CD8-positive, alpha-beta memory T cell (primary cell): ENCODE measurements at regions not wholly inside any gene's neighbourhood (a gene's known extent, or its start where the extent isn't known, plus 50 kb on each side); places are given as distances from the start of the nearest gene placed in this dataset.

Source experiments
- CTCF ChIA-PET: fragments of 350-600 bp; sonication (Branson Sonifier 250); formaldehyde crosslinking; loops from one replicate; lab custom pipeline; 2021; ENCODE audit warnings: antibody characterized with exemption; lab: Charles Lee
- POLR2A ChIA-PET: fragments of 350-600 bp; sonication (Branson Sonifier 250); formaldehyde crosslinking; loops from one replicate; lab custom pipeline; 2021; ENCODE audit warnings: antibody characterized with exemption; lab: Charles Lee
- DNase-seq, 5 donors: peaks; one replicate each; pipeline versions ENCODE4 v3.0.0 to v3.0.0-alpha.2; 2020 to 2022; ENCODE audit warnings: mixed read lengths in 1 of 5
- H3K27ac ChIP-seq: one replicate; pipeline ENCODE4 v1.7.0; 2013; ENCODE audit warnings: low read depth, mild to moderate bottlenecking, low read length, moderate library complexity
- H3K27me3 ChIP-seq: 2 replicates; pipeline ENCODE4 v1.7.0; 2013; ENCODE audit warnings: low read length, mild to moderate bottlenecking; ENCODE audit not compliant: insufficient read depth, poor library complexity, severe bottlenecking
- H3K36me3 ChIP-seq: 2 replicates; pipeline ENCODE4 v1.7.0; 2013; ENCODE audit warnings: mild to moderate bottlenecking, low read length, moderate library complexity; ENCODE audit not compliant: insufficient read depth
- H3K4me1 ChIP-seq: 2 replicates; pipeline ENCODE4 v1.7.0; 2013; ENCODE audit warnings: mild to moderate bottlenecking, low read length, moderate library complexity; ENCODE audit not compliant: insufficient read depth
- H3K4me3 ChIP-seq: 2 replicates; pipeline ENCODE4 v1.7.0; 2013; ENCODE audit warnings: mild to moderate bottlenecking, low read length
- H3K9me3 ChIP-seq: 2 replicates; pipeline ENCODE4 v1.7.0; 2013; ENCODE audit warnings: mild to moderate bottlenecking, low read length
- H3K27ac Mint-ChIP-seq, 8 donors: one replicate each; pipeline ENCODE4 v1.8.0; 2020 to 2021; ENCODE audit warnings: mixed read lengths in 8 of 8, mild to moderate bottlenecking in 6 of 8, inconsistent platforms in 3 of 8, moderate library complexity in 3 of 8
- H3K27me3 Mint-ChIP-seq, 2 donors: one replicate each; pipeline ENCODE4 v1.8.0; 2020 to 2021; ENCODE audit warnings: mixed read lengths in 2 of 2, mild to moderate bottlenecking in 1 of 2, moderate library complexity in 1 of 2
- H3K36me3 Mint-ChIP-seq, 3 donors: one replicate each; pipeline ENCODE4 v1.8.0; 2020 to 2021; ENCODE audit warnings: mixed read lengths in 3 of 3, inconsistent platforms in 1 of 3, mild to moderate bottlenecking in 1 of 3
- H3K4me1 Mint-ChIP-seq, 3 donors: one replicate each; pipeline ENCODE4 v1.8.0; 2020 to 2021; ENCODE audit warnings: mixed read lengths in 3 of 3, inconsistent platforms in 1 of 3, mild to moderate bottlenecking in 1 of 3
- H3K4me3 Mint-ChIP-seq, 7 donors: one replicate each; pipeline ENCODE4 v1.8.0; 2020 to 2021; ENCODE audit warnings: mixed read lengths in 7 of 7, mild to moderate bottlenecking in 6 of 7, moderate library complexity in 4 of 7, inconsistent platforms in 2 of 7
- H3K9me3 Mint-ChIP-seq, 5 donors: one replicate each; pipeline ENCODE4 v1.8.0; 2020 to 2022; ENCODE audit warnings: mixed read lengths in 5 of 5, mild to moderate bottlenecking in 3 of 5, moderate library complexity in 2 of 5, inconsistent platforms in 1 of 5

- H3K9me3 ChIP-seq, result no peaks in the 10 kb centered on the region
- Mint-ChIP-seq H3K4me3 (peak overlapping the region in 1 of 7 donors; percentile 27), H3K27me3 (peaks cover 15 to 35% of the 10 kb centered on the region in 2 donors), H3K4me1 (no peaks in the 10 kb centered on the region), H3K9me3 (peaks cover 0 to 7% (median 3%) of the 10 kb centered on the region in 5 donors), H3K36me3 (no peaks in the 10 kb centered on the region), H3K27ac (no peak overlapping the region)
- no peaks in the 10 kb centered on the region for H3K36me3 ChIP-seq
- CTCF ChIA-PET, result no interaction called here
- H3K27ac ChIP-seq, result no peak overlapping the region
- no peak overlapping the region for H3K4me3 ChIP-seq
- POLR2A ChIA-PET, result no interaction called here
- peaks cover 4% of the 10 kb centered on the region for H3K27me3 ChIP-seq
- no peak for DNase-seq
- no peaks in the 10 kb centered on the region for H3K4me1 ChIP-seq
Measured at GRCh38 chr1:30596470-30596869, 126.9 kb downstream of the MATN1 start.

DNA sequence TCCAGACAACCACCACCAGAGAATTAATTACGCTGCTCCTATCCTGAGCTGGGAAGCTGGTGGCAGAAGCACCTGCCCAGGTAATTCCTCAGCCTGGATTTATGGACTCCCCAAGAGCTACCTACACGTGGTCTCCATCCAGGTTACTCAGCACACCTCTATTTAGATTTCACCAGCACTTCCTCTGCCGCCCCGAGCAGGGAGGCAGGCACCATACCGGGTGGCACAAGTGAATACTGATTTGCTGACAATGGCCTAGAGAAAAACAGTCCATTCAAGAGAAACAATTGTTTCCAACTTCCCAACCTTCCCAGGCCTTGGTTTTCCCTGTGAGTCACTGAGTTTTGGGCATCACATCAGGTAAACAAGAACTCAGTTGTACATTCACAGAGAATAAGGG is 134.3 kb downstream of the MATN1 start:
- peaks cover 29 to 88% of the 10 kb centered on the region in 2 donors for H3K27me3 Mint-ChIP-seq
- Histone ChIP-seq H3K4me3 (no peak overlapping the region), H3K27me3 (no peaks in the 10 kb centered on the region), H3K4me1 (no peaks in the 10 kb centered on the region), H3K36me3 (no peaks in the 10 kb centered on the region), H3K27ac (no peak overlapping the region), H3K9me3 (no peaks in the 10 kb centered on the region)
- no peak overlapping the region for H3K4me3 Mint-ChIP-seq
- peaks cover 0 to 15% (median 9%) of the 10 kb centered on the region in 5 donors for H3K9me3 Mint-ChIP-seq
- H3K36me3 Mint-ChIP-seq, result peaks cover 0 to 2% (median 0%) of the 10 kb centered on the region in 3 donors
- no peak for DNase-seq
- no peaks in the 10 kb centered on the region for H3K4me1 Mint-ChIP-seq
- ChIA-PET POLR2A (no interaction called here), CTCF (no interaction called here)
- no peak overlapping the region for H3K27ac Mint-ChIP-seq

DNA sequence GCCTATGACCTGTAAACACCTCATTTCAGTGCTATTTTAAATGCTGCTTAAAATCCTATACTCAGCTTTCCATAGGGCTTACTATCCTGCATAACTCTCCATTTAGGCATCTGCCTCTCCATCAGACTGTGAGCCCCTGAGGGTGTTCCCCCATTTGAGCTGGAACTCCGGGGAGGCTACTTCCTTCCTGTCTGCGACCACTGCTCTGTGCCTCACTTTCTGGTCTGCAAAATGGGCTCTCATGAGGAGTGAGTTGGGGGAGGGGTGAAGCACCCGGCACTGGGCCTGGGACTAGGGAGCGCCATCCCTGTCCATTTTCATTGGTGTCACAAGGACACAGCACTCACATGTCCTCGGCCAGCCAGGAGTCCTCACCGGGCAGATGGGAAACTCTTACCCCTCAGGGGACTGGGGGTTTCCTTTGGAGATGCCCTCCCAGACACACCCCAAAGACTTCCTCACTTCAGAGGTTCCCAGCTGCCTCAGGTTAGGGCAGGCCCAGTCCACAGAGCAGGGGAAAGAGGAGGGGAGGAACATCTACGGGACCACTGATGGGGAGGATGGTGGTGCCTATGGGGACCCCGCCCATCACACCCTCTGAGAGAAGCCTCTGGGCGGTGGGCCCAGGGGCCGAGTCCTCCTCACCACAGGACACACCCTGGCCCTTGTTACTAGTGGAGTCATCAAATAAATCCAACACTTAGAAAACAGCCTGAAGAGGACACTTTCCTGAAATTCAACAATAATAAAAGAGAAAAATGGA is 134.9 kb downstream of the MATN1 start:
- no peaks in the 10 kb centered on the region for H3K4me1 ChIP-seq
- H3K36me3 Mint-ChIP-seq, result peaks cover 0 to 5% (median 0%) of the 10 kb centered on the region in 3 donors
- CTCF ChIA-PET, result no interaction called here

GRCh38 chr1:30586671-30587070 is 136.7 kb downstream of the MATN1 start:
- Mint-ChIP-seq H3K9me3 (peaks cover 6 to 27% (median 23%) of the 10 kb centered on the region in 5 donors), H3K4me1 (no peaks in the 10 kb centered on the region), H3K27ac (no peak overlapping the region), H3K36me3 (peaks cover 0 to 12% (median 0%) of the 10 kb centered on the region in 3 donors), H3K27me3 (peaks cover 27 to 89% of the 10 kb centered on the region in 2 donors), H3K4me3 (no peak overlapping the region)
- ChIA-PET POLR2A (no interaction called here), CTCF (no interaction called here)
- Histone ChIP-seq H3K27me3 (no peaks in the 10 kb centered on the region), H3K9me3 (no peaks in the 10 kb centered on the region), H3K4me3 (no peak overlapping the region), H3K36me3 (no peaks in the 10 kb centered on the region), H3K4me1 (no peaks in the 10 kb centered on the region), H3K27ac (no peak overlapping the region)
- no peak for DNase-seq

More for the DNA sequence above, 134.9 kb downstream of the MATN1 start:
- no peaks in the 10 kb centered on the region for H3K27me3 ChIP-seq
- Mint-ChIP-seq H3K4me1 (no peaks in the 10 kb centered on the region), H3K27me3 (peaks cover 27 to 88% of the 10 kb centered on the region in 2 donors), H3K4me3 (no peak overlapping the region), H3K9me3 (peaks cover 0 to 20% (median 13%) of the 10 kb centered on the region in 5 donors), H3K27ac (peak overlapping the region in 1 of 8 donors; percentile 40)
- H3K27ac ChIP-seq, result no peak overlapping the region
- POLR2A ChIA-PET, result no interaction called here
- H3K4me3 ChIP-seq, result no peak overlapping the region
- no peaks in the 10 kb centered on the region for H3K36me3 ChIP-seq
- H3K9me3 ChIP-seq, result no peaks in the 10 kb centered on the region
- DNase-seq, result no peak

DNA sequence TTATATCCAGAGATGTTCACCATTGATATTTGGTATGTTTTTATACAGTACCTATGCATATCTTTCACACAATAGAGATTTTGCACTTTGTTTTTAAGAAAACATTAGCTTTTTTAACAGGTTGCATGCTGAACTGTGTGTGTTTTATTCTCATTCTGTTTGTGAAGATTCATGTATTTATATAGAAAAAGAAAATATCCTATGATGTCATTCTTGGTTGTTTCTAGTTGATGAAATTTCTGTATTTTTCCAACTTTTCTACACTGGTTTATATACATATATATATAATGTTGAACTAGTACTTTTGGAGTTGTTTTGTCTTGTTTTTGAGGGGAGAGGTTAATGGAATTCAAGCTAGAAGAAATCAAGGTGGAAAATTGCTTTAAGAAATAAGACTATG is 143.8 kb downstream of the MATN1 start:
- Mint-ChIP-seq H3K4me3 (no peak overlapping the region), H3K4me1 (no peaks in the 10 kb centered on the region), H3K27ac (no peak overlapping the region), H3K36me3 (peaks cover 0 to 12% (median 0%) of the 10 kb centered on the region in 3 donors), H3K27me3 (peaks cover 7 to 34% of the 10 kb centered on the region in 2 donors), H3K9me3 (peaks cover 6 to 25% (median 21%) of the 10 kb centered on the region in 5 donors)
- no peaks in the 10 kb centered on the region for H3K9me3 ChIP-seq
- no peak for DNase-seq
- POLR2A ChIA-PET, result no interaction called here
- CTCF ChIA-PET, result no interaction called here
- no peaks in the 10 kb centered on the region for H3K36me3 ChIP-seq
- H3K4me3 ChIP-seq, result no peak overlapping the region
- H3K27me3 ChIP-seq, result no peaks in the 10 kb centered on the region
- H3K27ac ChIP-seq, result no peak overlapping the region
- no peaks in the 10 kb centered on the region for H3K4me1 ChIP-seq

- ChIA-PET POLR2A (no interaction called here), CTCF (no interaction called here)
- Histone ChIP-seq H3K4me3 (no peak overlapping the region), H3K27me3 (peaks cover 3% of the 10 kb centered on the region), H3K27ac (no peak overlapping the region), H3K9me3 (no peaks in the 10 kb centered on the region), H3K4me1 (no peaks in the 10 kb centered on the region), H3K36me3 (no peaks in the 10 kb centered on the region)
- Mint-ChIP-seq H3K4me3 (no peak overlapping the region), H3K36me3 (no peaks in the 10 kb centered on the region), H3K27ac (no peak overlapping the region), H3K27me3 (peaks cover 0 to 35% of the 10 kb centered on the region in 2 donors), H3K4me1 (no peaks in the 10 kb centered on the region), H3K9me3 (peaks cover 0 to 2% (median 0%) of the 10 kb centered on the region in 5 donors)
- no peak for DNase-seq
Measured at GRCh38 chr1:30575066-30575465, 148.3 kb downstream of the MATN1 start.

- no peaks in the 10 kb centered on the region for H3K4me1 ChIP-seq
- H3K36me3 Mint-ChIP-seq, result no peaks in the 10 kb centered on the region
- H3K4me3 Mint-ChIP-seq, result no peak overlapping the region
- H3K9me3 Mint-ChIP-seq, result peaks cover 0 to 4% (median 2%) of the 10 kb centered on the region in 5 donors
- peaks cover 9 to 47% of the 10 kb centered on the region in 2 donors for H3K27me3 Mint-ChIP-seq
- CTCF ChIA-PET, result no interaction called here
- H3K4me1 Mint-ChIP-seq, result no peaks in the 10 kb centered on the region
- DNase-seq, result no peak
- H3K36me3 ChIP-seq, result no peaks in the 10 kb centered on the region
- H3K27ac Mint-ChIP-seq, result no peak overlapping the region
- no peak overlapping the region for H3K27ac ChIP-seq
- POLR2A ChIA-PET, result no interaction called here
- H3K9me3 ChIP-seq, result no peaks in the 10 kb centered on the region
- H3K27me3 ChIP-seq, result peaks cover 3% of the 10 kb centered on the region
- H3K4me3 ChIP-seq, result no peak overlapping the region
Measured at GRCh38 chr1:30572192-30572591, 151.2 kb downstream of the MATN1 start.

DNA sequence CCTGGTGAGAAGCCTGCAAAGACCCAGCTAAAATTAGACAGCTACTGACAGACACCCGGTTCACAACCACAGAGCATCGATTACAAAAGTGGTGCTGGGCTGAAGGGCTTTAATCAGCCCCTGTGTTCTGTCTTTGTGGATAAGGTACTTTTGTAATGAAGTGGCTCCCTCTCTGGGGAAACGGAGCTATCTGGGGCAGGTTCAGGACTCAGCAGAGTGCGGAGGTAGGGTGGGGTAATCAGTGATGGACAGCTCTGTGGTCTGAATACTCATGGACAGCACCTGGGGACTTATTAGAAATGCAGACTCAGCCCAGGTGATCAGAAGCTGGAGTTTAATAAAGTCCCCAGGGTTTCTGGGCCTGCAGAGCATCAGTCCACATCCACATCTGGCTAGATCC is 152.0 kb downstream of the MATN1 start:
- Histone ChIP-seq H3K4me3 (no peak overlapping the region), H3K9me3 (no peaks in the 10 kb centered on the region), H3K27me3 (peaks cover 3% of the 10 kb centered on the region), H3K36me3 (no peaks in the 10 kb centered on the region), H3K4me1 (no peaks in the 10 kb centered on the region), H3K27ac (no peak overlapping the region)
- no peak overlapping the region for H3K27ac Mint-ChIP-seq
- DNase-seq, result no peak
- H3K4me3 Mint-ChIP-seq, result no peak overlapping the region
- peaks cover 0 to 4% (median 2%) of the 10 kb centered on the region in 5 donors for H3K9me3 Mint-ChIP-seq
- POLR2A ChIA-PET, result no interaction called here
- H3K27me3 Mint-ChIP-seq, result peaks cover 9 to 47% of the 10 kb centered on the region in 2 donors
- CTCF ChIA-PET, result no interaction called here
- no peaks in the 10 kb centered on the region for H3K4me1 Mint-ChIP-seq
- H3K36me3 Mint-ChIP-seq, result no peaks in the 10 kb centered on the region
